Right lobe of liver (tissue), 6 donors: ENCODE measurements at regions not wholly inside any gene's neighbourhood (a gene's known extent, or its start where the extent isn't known, plus 50 kb on each side); places are given as distances from the start of the nearest gene placed in this dataset.

Experiments
- ATAC-seq, 4 donors: fragments of 200-7000 bp; cut with Tn5 transposase; one replicate each; pipeline ENCODE4 v1.9.1; 2020; ENCODE audit warnings: mild to moderate bottlenecking in 4 of 4, moderate library complexity in 4 of 4
- DNase-seq, 3 donors: peaks; one replicate each; pipeline ENCODE4 v3.0.0-alpha.2; 2020
- H3K27ac ChIP-seq, 3 donors: fragments of 200-600 bp; one replicate each; pipeline ENCODE4 v1.8.0; 2022
- H3K27me3 ChIP-seq, 2 donors: fragments of 200-600 bp; one replicate each; pipeline ENCODE4 v1.8.0; 2022
- H3K36me3 ChIP-seq, 4 donors: fragments of 200-600 bp; sonication (generic) in 1 of 4; one replicate each; pipeline versions ENCODE4 v1.5.1 to v1.8.0; 2017 to 2022; ENCODE audit warnings: control low read depth in 1 of 4
- H3K4me1 ChIP-seq, 4 donors: fragments of 200-600 bp; sonication (generic) in 1 of 4; one replicate each; pipeline versions ENCODE4 v1.5.1 to v1.8.0; 2017 to 2022; ENCODE audit warnings: control low read depth in 1 of 4
- H3K4me3 ChIP-seq, 3 donors: fragments of 200-600 bp; one replicate each; pipeline ENCODE4 v1.8.0; 2022
- H3K9me3 ChIP-seq, 4 donors: fragments of 200-600 bp; sonication (generic) in 1 of 4; one replicate each; pipeline versions ENCODE4 v1.5.1 to v1.8.0; 2017 to 2022; ENCODE audit warnings: control low read depth in 1 of 4
- CTCF ChIP-seq, 4 donors: fragments of 200-600 bp in 3 of 4; fragments of 450-650 bp in 1 of 4; IDR thresholded peaks; one replicate each; pipeline versions ENCODE4 v1.5.1 to v1.8.0; 2016 to 2022; ENCODE audit warnings: antibody characterized with exemption in 4 of 4, mild to moderate bottlenecking in 2 of 4
- POLR2A ChIP-seq: fragments of 450-650 bp; IDR thresholded peaks from one replicate; pipeline ENCODE4 v1.6.1; 2017; ENCODE audit warnings: antibody characterized with exemption, mild to moderate bottlenecking
- WGBS: methylation state at CpG from one replicate; pipeline ENCODE4 v1.1.6; 2018; ENCODE audit warnings: low coverage, low lambda C conversion rate; ENCODE audit not compliant: insufficient coverage; ENCODE audit errors: missing lambda C conversion rate; 5-methylcytosine and 5-hydroxymethylcytosine counted together
- intact Hi-C, 2 donors: fragments of 100-400 bp; cut with DNase I; formaldehyde crosslinking; loops; one replicate each; pipeline versions ENCODE4 v1.11.2 to v1.14.1; 2022
- donor health status: DM: no; HTN: yes; CAD: no.
- donor health status: DM: no; HTN: no; CAD: no.
- donor health status: DM: no; HTN: no; CAD: no.
- donor health status: DM: no; HTN: yes; CAD: no.
- donor health status: DM: no; HTN: yes; CAD: no.

DNA sequence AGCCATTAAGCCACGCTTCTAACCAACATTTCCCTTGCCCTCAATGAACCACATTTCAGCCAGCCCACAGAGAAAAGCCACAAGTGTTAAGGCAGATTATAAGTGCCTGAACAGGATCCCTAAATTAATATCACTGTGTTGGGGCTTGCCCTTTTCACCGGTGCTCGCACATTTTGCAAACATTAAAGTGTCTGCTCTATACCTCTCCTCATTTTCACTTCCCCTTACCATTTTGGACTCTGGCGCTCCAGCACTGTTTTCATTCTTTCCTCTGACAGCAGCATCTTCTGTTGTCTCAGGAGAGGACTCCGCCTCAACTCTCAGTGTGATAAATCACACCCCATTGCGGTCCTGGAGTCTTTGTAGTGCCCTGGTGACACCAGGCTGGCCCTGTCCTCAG lies 274.2 kb downstream of the BAMBI start:
- TF ChIP-seq CTCF (IDR thresholded peaks at IDR 0.05): no peak
- no peak for TF ChIP-seq POLR2A
- Histone ChIP-seq H3K27me3 (no peaks in the 10 kb centered on the region), H3K9me3 (no peaks in the 10 kb centered on the region), H3K4me1 (no peaks in the 10 kb centered on the region), H3K4me3 (no peak overlapping the region), H3K27ac (no peak overlapping the region), H3K36me3 (no peaks in the 10 kb centered on the region)
- WGBS: 85% methylated on average over 6 of the region's 6 CpGs
- ATAC-seq: no peak
- DNase-seq: no peak
- intact Hi-C loops: no loop called here

- Histone ChIP-seq H3K27me3 (no peaks in the 10 kb centered on the region), H3K27ac (no peak overlapping the region), H3K4me1 (no peaks in the 10 kb centered on the region), H3K4me3 (no peak overlapping the region), H3K36me3 (no peaks in the 10 kb centered on the region), H3K9me3 (no peaks in the 10 kb centered on the region)
- intact Hi-C loops: no loop called here
- TF ChIP-seq CTCF (IDR thresholded peaks at IDR 0.05) (no peak), POLR2A (no peak)
- no peak for DNase-seq
- ATAC-seq: no peak
These were observed 275.2 kb downstream of the BAMBI start for GRCh38 chr10:28952523-28952922.

GRCh38 chr10:28954211-28954610 lies 276.9 kb downstream of the BAMBI start:
- H3K9me3 ChIP-seq: no peaks in the 10 kb centered on the region
- ATAC-seq (no peak), DNase-seq (no peak)
- no peaks in the 10 kb centered on the region for H3K4me1 ChIP-seq
- intact Hi-C loops: no loop called here
- TF ChIP-seq POLR2A (no peak), CTCF (IDR thresholded peaks at IDR 0.05) (no peak)
- H3K27me3 ChIP-seq: no peaks in the 10 kb centered on the region
- H3K4me3 ChIP-seq: no peak overlapping the region
- 72% methylated on average over 2 of the region's 2 CpGs for WGBS
- H3K27ac ChIP-seq: no peak overlapping the region
- H3K36me3 ChIP-seq: no peaks in the 10 kb centered on the region

- Histone ChIP-seq H3K4me1 (no peaks in the 10 kb centered on the region), H3K27me3 (no peaks in the 10 kb centered on the region), H3K4me3 (no peak overlapping the region), H3K9me3 (no peaks in the 10 kb centered on the region), H3K27ac (no peak overlapping the region), H3K36me3 (no peaks in the 10 kb centered on the region)
- TF ChIP-seq CTCF (IDR thresholded peaks at IDR 0.05) (no peak), POLR2A (no peak)
- no peak for ATAC-seq
- intact Hi-C loops: no loop called here
- DNase-seq: no peak
These were observed 281.1 kb downstream of the BAMBI start for GRCh38 chr10:28958468-28958867.

- no peaks in the 10 kb centered on the region for H3K9me3 ChIP-seq
- ATAC-seq (no peak), DNase-seq (no peak)
- H3K4me3 ChIP-seq: no peak overlapping the region
- TF ChIP-seq POLR2A (no peak), CTCF (IDR thresholded peaks at IDR 0.05) (no peak)
- H3K27ac ChIP-seq: no peak overlapping the region
- no peaks in the 10 kb centered on the region for H3K4me1 ChIP-seq
- H3K27me3 ChIP-seq: no peaks in the 10 kb centered on the region
- 92% methylated on average over 7 of the region's 7 CpGs for WGBS
- no peaks in the 10 kb centered on the region for H3K36me3 ChIP-seq
- intact Hi-C loops: no loop called here
These were observed 282.7 kb downstream of the BAMBI start for GRCh38 chr10:28959850-28960501.
